Middle frontal gyrus (tissue), 1 donor: ENCODE measurements at regions not wholly inside any gene's neighbourhood (a gene's known extent, or its start where the extent isn't known, plus 50 kb on each side); places are given as distances from the start of the nearest gene placed in this dataset.

ENCODE experiments used
- DNase-seq: peaks from one replicate; pipeline ENCODE4 v3.0.0-alpha.2; 2015; ENCODE audit warnings: low spot score; ENCODE audit errors: extremely low spot score

DNA sequence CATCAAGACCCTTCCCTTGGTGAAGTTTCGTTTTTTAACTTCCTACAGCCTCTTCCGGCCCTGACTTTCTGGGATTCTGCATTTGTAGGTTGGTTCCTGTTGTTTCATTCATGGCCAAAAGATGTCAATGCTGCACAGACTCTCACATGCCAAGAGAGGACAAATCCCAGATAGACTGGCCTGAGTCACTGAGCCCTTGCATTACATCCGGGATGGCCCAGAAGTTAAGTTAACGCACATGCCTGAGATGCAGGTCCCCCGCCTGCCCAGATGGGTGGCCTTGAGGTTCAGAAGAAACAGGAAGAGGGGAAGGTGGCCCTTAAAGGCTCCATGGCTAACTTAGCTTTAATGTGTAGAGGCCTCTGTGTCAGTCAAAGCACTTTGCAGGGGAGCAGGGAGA, 51.6 kb upstream of the SRGAP3 start:
- DNase-seq: no peak

DNA sequence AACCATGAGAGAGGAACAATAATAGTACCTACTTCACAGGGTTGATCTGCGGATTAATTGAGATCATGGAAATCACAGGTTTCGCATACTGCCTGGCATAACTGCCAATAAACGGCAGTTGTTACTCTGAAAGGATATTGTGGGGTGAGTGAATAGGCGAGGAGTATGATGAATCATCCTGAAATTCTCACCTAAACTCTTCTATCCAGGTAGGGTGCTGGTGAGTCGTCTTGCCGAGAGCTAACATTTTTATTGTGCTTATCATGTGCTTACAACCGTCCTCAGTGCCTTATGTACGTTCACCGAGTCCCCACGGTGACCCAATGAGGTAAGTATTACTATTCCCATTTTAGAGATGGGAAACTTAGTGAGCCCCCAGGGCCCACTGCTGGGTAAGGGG, 52.4 kb upstream of the SRGAP3 start:
- no peak for DNase-seq

DNA sequence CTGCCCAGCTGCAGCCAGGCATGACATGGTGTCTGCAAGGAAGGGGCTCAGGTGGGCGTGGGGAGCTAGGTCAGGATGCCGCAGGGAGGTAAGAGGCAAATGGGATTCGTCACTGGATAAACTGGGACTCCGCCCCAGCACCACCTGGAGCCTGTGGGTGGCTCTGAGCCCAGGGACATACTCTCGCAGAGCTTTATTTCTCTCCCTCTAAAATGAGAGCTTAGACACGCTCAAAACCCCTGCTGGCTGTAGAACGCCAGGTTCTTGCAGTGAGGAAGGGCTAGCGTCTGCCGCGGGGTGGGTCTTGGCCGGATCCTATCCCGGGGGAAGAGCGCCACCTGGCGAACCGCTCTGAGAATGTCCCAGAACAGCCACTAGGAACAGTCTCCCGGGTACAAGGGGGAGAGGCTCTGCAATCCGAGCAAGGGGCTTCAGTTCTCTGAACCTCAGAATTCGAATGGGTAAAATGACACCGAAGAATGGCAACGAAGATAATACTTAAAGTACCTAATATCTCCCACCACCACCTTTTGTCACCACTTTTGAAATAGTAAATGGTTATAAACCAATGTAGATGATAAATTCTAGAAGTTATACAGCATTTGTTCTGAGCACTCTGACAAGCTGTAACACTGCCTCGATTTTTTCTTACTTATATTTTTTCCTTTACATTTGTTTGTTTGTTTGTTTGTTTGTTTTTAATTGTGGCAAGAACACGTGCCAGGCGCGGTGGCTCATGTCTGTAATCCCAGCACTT, 53.2 kb upstream of the SRGAP3 start:
- peak; percentile 76 for DNase-seq

DNA sequence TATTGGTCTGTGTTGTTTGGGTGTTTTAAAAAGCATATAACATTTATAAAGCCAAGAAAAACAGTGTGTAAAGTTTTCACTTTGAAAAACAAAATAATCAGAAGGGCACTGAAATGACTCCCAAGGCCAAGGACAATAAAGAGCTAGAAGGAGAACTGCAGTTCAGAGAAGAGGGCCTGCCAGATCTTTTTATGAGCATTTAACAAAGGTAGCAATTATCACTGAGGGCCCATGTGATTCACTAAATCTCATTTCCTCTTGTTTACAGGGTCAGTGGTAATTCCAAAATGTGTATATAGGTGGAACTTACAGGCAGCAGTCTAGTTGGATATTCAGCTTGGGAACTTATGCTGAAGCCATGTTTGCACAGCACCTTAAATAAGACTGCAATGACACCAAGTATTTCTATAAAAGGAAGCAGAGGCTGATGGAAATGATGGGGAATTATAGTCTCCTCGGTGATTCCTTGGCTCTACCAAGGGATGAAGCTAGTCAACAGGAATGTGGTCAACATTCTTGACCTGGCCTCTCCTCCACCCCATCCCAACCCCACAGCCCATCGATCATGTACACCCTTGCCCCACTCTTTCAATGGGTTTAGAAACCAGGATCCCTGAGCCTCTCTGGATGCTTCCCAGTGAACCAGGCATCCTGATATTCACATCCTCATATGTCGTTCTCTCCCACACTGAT, 54.4 kb upstream of the THUMPD3 start:
- DNase-seq: no peak

DNA sequence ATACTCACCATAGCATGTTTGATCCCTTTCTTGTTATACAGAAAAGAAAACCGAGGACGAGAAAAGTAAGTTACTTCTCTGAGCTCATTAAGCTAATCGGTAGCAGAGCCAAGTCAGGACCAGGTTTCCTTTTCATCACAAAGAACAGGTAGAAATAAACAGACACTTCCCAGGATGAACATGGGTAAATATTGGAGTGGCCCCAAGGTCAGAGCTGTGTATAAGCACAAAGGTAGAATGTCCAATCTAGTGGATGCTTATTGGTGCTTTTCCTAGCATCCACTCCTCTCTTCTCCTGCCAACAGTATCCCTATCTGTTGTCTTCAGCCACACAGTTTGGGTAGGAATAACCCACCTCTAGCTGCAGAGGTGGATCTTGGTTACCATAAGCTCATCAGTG, 52.8 kb upstream of the THUMPD3 start:
- no peak for DNase-seq

DNA sequence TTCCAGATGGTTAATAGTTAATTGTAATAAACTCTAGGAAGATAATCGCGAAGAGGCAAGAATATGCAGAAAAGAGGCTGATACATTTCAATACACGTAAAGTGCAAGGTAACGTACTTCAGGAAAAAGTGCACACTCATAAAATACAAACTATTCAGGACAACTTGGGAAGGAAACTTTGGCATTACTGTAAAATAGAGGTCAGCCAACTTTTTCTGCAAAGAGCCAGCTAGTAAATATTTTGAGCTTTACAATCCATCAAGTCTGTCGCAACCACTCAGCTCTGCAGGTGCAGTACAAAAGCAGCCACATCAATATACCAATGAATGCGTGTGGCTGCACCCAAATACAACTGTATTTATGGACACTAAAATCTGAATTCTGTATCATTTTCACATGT, 51.6 kb upstream of the THUMPD3 start:
- no peak for DNase-seq
